Endothelial cell of umbilical vein (primary cell): ENCODE measurements at regions not wholly inside any gene's neighbourhood (a gene's known extent, or its start where the extent isn't known, plus 50 kb on each side); places are given as distances from the start of the nearest gene placed in this dataset.

Experiments used
- BruUV-seq: library from RNA; stranded (reverse); fragments of 400-500 nt; replicated peaks from 2 replicates; lab custom pipeline; 2021; lab: Mats Ljungman, UMichigan
- CTCF ChIA-PET: fragments of 300-600, 350-600 bp; sonication (Branson Sonifier 250); formaldehyde crosslinking; loops from one replicate; lab custom pipeline; 2021; ENCODE audit warnings: antibody characterized with exemption, inconsistent platforms; lab: Charles Lee
- POLR2A ChIA-PET: fragments of 300-600, 350-600 bp; sonication (Branson Sonifier 250); formaldehyde crosslinking; loops from one replicate; lab custom pipeline; 2021; ENCODE audit warnings: antibody characterized with exemption, inconsistent platforms; lab: Charles Lee
- DNase-seq: peaks from one replicate; pipeline ENCODE4 v3.0.0-alpha.2; 2011; ENCODE audit warnings: low read depth, low spot score
- FAIRE-seq: peaks from 2 replicates; lab custom pipeline; 2011; peaks lifted over from hg19 to GRCh38; lab: Jason Lieb, UNC
- H2AFZ ChIP-seq: 2 replicates; pipeline ENCODE4 v1.6.0; 2012; ENCODE audit warnings: low read depth, low read length, control low read depth, inconsistent platforms
- H3K27ac ChIP-seq: 2 replicates; pipeline ENCODE4 v1.5.1; 2011; ENCODE audit warnings: low read depth, mild to moderate bottlenecking, control low read depth, low read length, moderate library complexity; ENCODE audit not compliant: insufficient read depth
- H3K27me3 ChIP-seq, 2 experiments: 2 replicates each; pipeline versions ENCODE4 v1.6.0 to v1.6.1; 2011; ENCODE audit warnings: low read length in 2 of 2, mixed read lengths in 1 of 2; ENCODE audit not compliant: control insufficient read depth in 2 of 2, insufficient read depth in 2 of 2
- H3K36me3 ChIP-seq, 2 experiments: 2 replicates in 1 of 2; 3 replicates in 1 of 2; pipeline ENCODE4 v1.5.1; 2011; ENCODE audit warnings: low read length in 2 of 2, mild to moderate bottlenecking in 1 of 2, moderate library complexity in 1 of 2; ENCODE audit not compliant: control insufficient read depth in 2 of 2, insufficient read depth in 2 of 2; ENCODE audit errors: extremely low read depth in 1 of 2
- H3K4me1 ChIP-seq: 3 replicates; pipeline ENCODE4 v1.5.1; 2011; ENCODE audit warnings: mild to moderate bottlenecking, low read length; ENCODE audit not compliant: control insufficient read depth, insufficient read depth; ENCODE audit errors: extremely low read depth
- H3K4me2 ChIP-seq: 2 replicates; pipeline ENCODE4 v1.6.1; 2011; ENCODE audit warnings: low read length, control low read depth, mixed read lengths; ENCODE audit not compliant: insufficient read depth
- H3K4me3 ChIP-seq, 3 experiments: fragments of 200-600 bp in 1 of 3; sonication (generic), shearing (Covaris generic) in 1 of 3; replicated peaks in 1 of 3; 2 replicates each; pipeline ENCODE4 v1.5.1; 2011 to 2016; ENCODE audit warnings: control low read depth in 3 of 3, low read length in 3 of 3, mild to moderate bottlenecking in 2 of 3, inconsistent platforms in 1 of 3, low read depth in 1 of 3, moderate library complexity in 1 of 3; ENCODE audit not compliant: insufficient read depth in 1 of 3
- H3K79me2 ChIP-seq: 2 replicates; pipeline ENCODE4 v1.6.0; 2012; ENCODE audit warnings: low read length, inconsistent platforms; ENCODE audit not compliant: control insufficient read depth, insufficient read depth
- H3K9ac ChIP-seq: replicated peaks from 2 replicates; pipeline ENCODE3; 2011; ENCODE audit warnings: low read length, control low read depth; ENCODE audit not compliant: insufficient read depth; ENCODE audit errors: extremely low read depth
- H3K9me1 ChIP-seq: replicated peaks from 3 replicates; pipeline ENCODE4 v1.6.0; 2011; ENCODE audit warnings: mild to moderate bottlenecking, low read length; ENCODE audit not compliant: control insufficient read depth, insufficient read depth; ENCODE audit errors: extremely low read depth
- H3K9me3 ChIP-seq: replicated peaks from 2 replicates; pipeline ENCODE4 v1.5.1; 2012; ENCODE audit warnings: low read length, inconsistent platforms; ENCODE audit not compliant: control insufficient read depth, insufficient read depth
- H4K20me1 ChIP-seq: replicated peaks from 2 replicates; pipeline ENCODE3; 2011; ENCODE audit warnings: mild to moderate bottlenecking, low read length; ENCODE audit not compliant: control insufficient read depth, insufficient read depth; ENCODE audit errors: extremely low read depth
- EZH2 ChIP-seq: IDR thresholded peaks from 2 replicates; pipeline ENCODE4 v1.6.1; 2012; ENCODE audit warnings: borderline replicate concordance, low read depth, mild to moderate bottlenecking, moderate library complexity, low read length, inconsistent platforms; ENCODE audit not compliant: severe bottlenecking
- FOS ChIP-seq: IDR thresholded peaks from 2 replicates; pipeline ENCODE4 v1.6.1; 2011; ENCODE audit warnings: mild to moderate bottlenecking, low read length, moderate library complexity, borderline replicate concordance; ENCODE audit not compliant: insufficient read depth
- GATA2 ChIP-seq: IDR thresholded peaks from 2 replicates; pipeline ENCODE4 v1.7.0; 2011; ENCODE audit warnings: low read depth, mild to moderate bottlenecking, moderate library complexity, mixed read lengths, low read length; ENCODE audit not compliant: insufficient read length, insufficient read depth
- JUN ChIP-seq: IDR thresholded peaks from 2 replicates; pipeline ENCODE4 v1.6.1; 2011; ENCODE audit warnings: borderline replicate concordance, low read depth; ENCODE audit not compliant: insufficient read length, insufficient read depth
- MYC ChIP-seq: IDR thresholded peaks from one replicate; pipeline ENCODE4 v1.6.1; 2011; ENCODE audit warnings: mild to moderate bottlenecking, low read depth, low read length
- POLR2A ChIP-seq: IDR thresholded peaks from 2 replicates; pipeline ENCODE4 v1.6.1; 2012; ENCODE audit warnings: low read depth, mild to moderate bottlenecking, control low read depth, low read length
- POLR2AphosphoS5 ChIP-seq: IDR thresholded peaks from 2 replicates; pipeline ENCODE4 v1.6.1; 2012; ENCODE audit warnings: low read depth, mild to moderate bottlenecking, control low read depth, low read length, moderate library complexity; ENCODE audit not compliant: insufficient read depth
- dilution Hi-C: fragments of 300-500 bp; cut with MboI; formaldehyde crosslinking; loops from one replicate; pipeline ENCODE4 v1.15.0; 2019; ENCODE audit warnings: low sequenced_read_pairs; ENCODE audit not compliant: extremely low pct_ligation_motif_present
- intact Hi-C: fragments of 100-400 bp; cut with micrococcal nuclease; formaldehyde crosslinking; loops from one replicate; pipeline ENCODE4 v1.10.0; 2022
- TF ChIP-seq, protein P1 (sequence below), 2 donors: IDR thresholded peaks; 1 replicate in 1 of 2; 2 replicates in 1 of 2; pipeline ENCODE4 v1.5.1; 2011; ENCODE audit warnings: low read length in 2 of 2, mild to moderate bottlenecking in 2 of 2, moderate library complexity in 2 of 2, control low read depth in 1 of 2, inconsistent platforms in 1 of 2, low read depth in 1 of 2; ENCODE audit not compliant: insufficient read depth in 1 of 2; ENCODE audit errors: extremely low read depth in 1 of 2
- TF ChIP-seq, protein P2 (sequence below): IDR thresholded peaks from 2 replicates; pipeline ENCODE4 v1.6.1; 2011; ENCODE audit not compliant: insufficient read depth, insufficient read length

- dilution Hi-C loops (no loop called here), intact Hi-C loops (no loop called here)
- Histone ChIP-seq H3K9ac (no peak overlapping the region), H3K4me1 (peaks cover 14% of the 10 kb centered on the region), H3K9me1 (no peaks in the 10 kb centered on the region), H3K4me2 (no peak overlapping the region), H2AFZ (no peak overlapping the region), H3K36me3 (no peaks in the 10 kb centered on the region), H3K27ac (no peak overlapping the region), H3K9me3 (no peaks in the 10 kb centered on the region), H4K20me1 (no peaks in the 10 kb centered on the region), H3K79me2 (no peaks in the 10 kb centered on the region), H3K27me3 (no peaks in the 10 kb centered on the region), H3K4me3 (no peak overlapping the region)
- ChIA-PET POLR2A (no interaction called here), CTCF (interaction anchor here (2.2 kb wide), 1 partner anchor 11 kb away, joined by 9 read pairs; no protein-coding TSS in a partner anchor)
- no peak for TF ChIP-seq JUN
- TF ChIP-seq, protein P1, sequence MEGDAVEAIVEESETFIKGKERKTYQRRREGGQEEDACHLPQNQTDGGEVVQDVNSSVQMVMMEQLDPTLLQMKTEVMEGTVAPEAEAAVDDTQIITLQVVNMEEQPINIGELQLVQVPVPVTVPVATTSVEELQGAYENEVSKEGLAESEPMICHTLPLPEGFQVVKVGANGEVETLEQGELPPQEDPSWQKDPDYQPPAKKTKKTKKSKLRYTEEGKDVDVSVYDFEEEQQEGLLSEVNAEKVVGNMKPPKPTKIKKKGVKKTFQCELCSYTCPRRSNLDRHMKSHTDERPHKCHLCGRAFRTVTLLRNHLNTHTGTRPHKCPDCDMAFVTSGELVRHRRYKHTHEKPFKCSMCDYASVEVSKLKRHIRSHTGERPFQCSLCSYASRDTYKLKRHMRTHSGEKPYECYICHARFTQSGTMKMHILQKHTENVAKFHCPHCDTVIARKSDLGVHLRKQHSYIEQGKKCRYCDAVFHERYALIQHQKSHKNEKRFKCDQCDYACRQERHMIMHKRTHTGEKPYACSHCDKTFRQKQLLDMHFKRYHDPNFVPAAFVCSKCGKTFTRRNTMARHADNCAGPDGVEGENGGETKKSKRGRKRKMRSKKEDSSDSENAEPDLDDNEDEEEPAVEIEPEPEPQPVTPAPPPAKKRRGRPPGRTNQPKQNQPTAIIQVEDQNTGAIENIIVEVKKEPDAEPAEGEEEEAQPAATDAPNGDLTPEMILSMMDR (IDR thresholded peaks at IDR 0.05; ENCODE audit: extremely low read depth in 1 of 2, insufficient read depth in 1 of 2, low read depth in 1 of 2, low read length in 2 of 2), result no peak
- no peak for TF ChIP-seq POLR2A
- DNase-seq (no peak), FAIRE-seq (no peak)
- no TSS peak for BruUV-seq
Measured at GRCh38 chr3:117611211-117611610, 901.6 kb downstream of the TUSC7 start.

DNA sequence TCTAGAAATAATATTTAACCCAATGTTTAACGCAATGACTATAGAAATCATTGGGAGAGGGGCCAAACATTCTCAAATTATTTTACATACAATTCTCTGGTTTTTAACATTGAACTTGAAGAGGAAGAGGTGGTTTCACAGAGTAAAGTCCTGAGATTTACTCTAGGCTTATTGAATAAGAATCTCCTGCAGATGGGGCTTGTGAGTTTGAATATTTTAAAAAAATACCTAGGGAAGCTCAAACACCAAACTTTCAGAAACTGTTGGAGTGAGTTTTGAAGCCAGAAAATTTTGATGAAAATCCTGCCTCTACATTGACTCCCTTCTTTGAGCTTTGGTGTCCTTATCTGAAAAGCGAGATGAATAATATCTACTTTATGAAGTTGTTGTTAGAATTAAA is 906.6 kb downstream of the TUSC7 start:
- no peak for FAIRE-seq
- BruUV-seq, result no TSS peak

More for the DNA sequence above, 906.6 kb downstream of the TUSC7 start:
- Histone ChIP-seq H3K27ac (no peak overlapping the region), H3K27me3 (no peaks in the 10 kb centered on the region), H3K79me2 (no peaks in the 10 kb centered on the region), H3K4me1 (peaks cover 2% of the 10 kb centered on the region), H3K9me3 (no peaks in the 10 kb centered on the region), H3K36me3 (no peaks in the 10 kb centered on the region), H2AFZ (no peak overlapping the region), H3K9me1 (no peaks in the 10 kb centered on the region), H4K20me1 (no peaks in the 10 kb centered on the region), H3K4me3 (no peak overlapping the region), H3K9ac (no peak overlapping the region), H3K4me2 (no peak overlapping the region)
- intact Hi-C loops, result no loop called here
- TF ChIP-seq POLR2A, result no peak
- TF ChIP-seq GATA2, result no peak
- no peak for TF ChIP-seq JUN
- TF ChIP-seq EZH2, result no peak
- TF ChIP-seq, protein P2, sequence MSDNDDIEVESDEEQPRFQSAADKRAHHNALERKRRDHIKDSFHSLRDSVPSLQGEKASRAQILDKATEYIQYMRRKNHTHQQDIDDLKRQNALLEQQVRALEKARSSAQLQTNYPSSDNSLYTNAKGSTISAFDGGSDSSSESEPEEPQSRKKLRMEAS, result no peak
- TF ChIP-seq MYC, result no peak
- TF ChIP-seq, protein P1 (IDR thresholded peaks at IDR 0.05; ENCODE audit: extremely low read depth in 1 of 2, insufficient read depth in 1 of 2, low read depth in 1 of 2, low read length in 2 of 2), result no peak
- no peak for TF ChIP-seq FOS
- no peak for TF ChIP-seq POLR2AphosphoS5
- ChIA-PET POLR2A (no interaction called here), CTCF (interaction anchor here (0.8 to 1.2 kb wide), 8 partner anchors 13 to 105 kb away, joined by 3 to 12 read pairs (median 4); no protein-coding TSS in a partner anchor)
- DNase-seq, result no peak
- dilution Hi-C loops, result no loop called here
